OCI-LY3 (cell line): ENCODE measurements at regions not wholly inside any gene's neighbourhood (a gene's known extent, or its start where the extent isn't known, plus 50 kb on each side); places are given as distances from the start of the nearest gene placed in this dataset.

Experiments used
- EZH2phosphoT487 ChIP-seq: fragments of 200-600 bp; shearing (Covaris generic); IDR thresholded peaks from 2 replicates; pipeline ENCODE4 v1.6.1; 2018; ENCODE audit warnings: antibody characterized with exemption, mixed run types, low read depth
- TF ChIP-seq, protein P1 (sequence below): fragments of 200-600, 300-600 bp; sonication (generic); IDR thresholded peaks from 2 replicates; pipeline ENCODE4 v1.5.1; 2014; ENCODE audit warnings: antibody characterized with exemption, low read length, low read depth

DNA sequence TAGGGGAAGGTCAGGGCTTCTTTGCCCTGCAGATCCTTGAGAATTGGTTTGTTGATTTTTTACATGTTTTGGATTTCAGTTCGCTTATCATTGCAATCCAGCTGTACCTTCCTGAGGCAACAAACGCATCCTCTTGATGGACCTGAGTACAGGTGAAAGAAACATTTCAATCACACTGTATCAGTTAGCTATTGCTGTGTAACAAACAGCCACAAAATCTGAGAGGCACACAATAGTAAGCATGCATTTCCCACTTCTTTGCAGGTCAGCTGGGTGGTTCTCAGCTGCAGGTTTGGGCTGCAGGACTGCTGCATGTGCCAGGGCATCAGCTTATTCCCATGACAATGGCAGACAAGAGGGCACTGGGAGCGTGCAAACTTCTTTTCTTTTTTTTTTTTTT is 586.4 kb downstream of the MATN1 start:
- TF ChIP-seq, protein P1, sequence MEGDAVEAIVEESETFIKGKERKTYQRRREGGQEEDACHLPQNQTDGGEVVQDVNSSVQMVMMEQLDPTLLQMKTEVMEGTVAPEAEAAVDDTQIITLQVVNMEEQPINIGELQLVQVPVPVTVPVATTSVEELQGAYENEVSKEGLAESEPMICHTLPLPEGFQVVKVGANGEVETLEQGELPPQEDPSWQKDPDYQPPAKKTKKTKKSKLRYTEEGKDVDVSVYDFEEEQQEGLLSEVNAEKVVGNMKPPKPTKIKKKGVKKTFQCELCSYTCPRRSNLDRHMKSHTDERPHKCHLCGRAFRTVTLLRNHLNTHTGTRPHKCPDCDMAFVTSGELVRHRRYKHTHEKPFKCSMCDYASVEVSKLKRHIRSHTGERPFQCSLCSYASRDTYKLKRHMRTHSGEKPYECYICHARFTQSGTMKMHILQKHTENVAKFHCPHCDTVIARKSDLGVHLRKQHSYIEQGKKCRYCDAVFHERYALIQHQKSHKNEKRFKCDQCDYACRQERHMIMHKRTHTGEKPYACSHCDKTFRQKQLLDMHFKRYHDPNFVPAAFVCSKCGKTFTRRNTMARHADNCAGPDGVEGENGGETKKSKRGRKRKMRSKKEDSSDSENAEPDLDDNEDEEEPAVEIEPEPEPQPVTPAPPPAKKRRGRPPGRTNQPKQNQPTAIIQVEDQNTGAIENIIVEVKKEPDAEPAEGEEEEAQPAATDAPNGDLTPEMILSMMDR = no peak
- no peak for TF ChIP-seq EZH2phosphoT487
